ENCODE measurements at regions not wholly inside any gene's neighbourhood (a gene's known extent, or its start where the extent isn't known, plus 50 kb on each side); places are given as distances from the start of the nearest gene placed in this dataset.

DNA sequence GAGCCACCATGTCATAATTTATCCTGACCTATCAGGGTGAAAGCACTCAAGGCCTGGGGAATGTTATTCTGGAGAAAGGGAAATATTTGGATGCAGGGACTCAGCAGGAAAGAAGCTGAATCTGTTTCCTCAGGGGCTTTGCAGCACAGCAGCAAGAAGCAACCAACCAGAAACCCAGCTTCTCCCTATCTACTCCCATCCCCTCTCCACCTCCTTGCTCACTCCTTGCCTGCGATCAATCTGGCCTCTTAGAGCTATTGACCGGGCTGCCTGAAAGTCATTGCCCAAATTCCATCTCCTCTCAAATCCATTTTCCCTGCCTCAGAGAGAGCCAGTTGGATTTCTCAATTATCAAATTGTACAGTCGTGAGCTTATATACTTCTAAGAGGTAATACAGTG, 542.0 kb upstream of the TRPC7 start:
- Histone ChIP-seq H4K91ac (ENCODE audit: insufficient read depth, low read depth, low read length) (no peak overlapping the region), H3K14ac (replicated peaks; ENCODE audit: low read depth, low read length) (no peak overlapping the region), H3K4ac (ENCODE audit: low read depth, low read length) (no peak overlapping the region), H3K4me3 (ENCODE audit: insufficient read depth, low read depth, low read length) (no peak overlapping the region), H2AK9ac (replicated peaks; ENCODE audit: low read depth, low read length, poor library complexity) (no peak overlapping the region), H2BK15ac (ENCODE audit: low read depth, low read length) (no peak overlapping the region), H4K20me1 (ENCODE audit: insufficient read depth, low read length) (no peaks in the 10 kb centered on the region), H3K36me3 (ENCODE audit: control insufficient read depth, insufficient read depth, low read length) (no peaks in the 10 kb centered on the region), H2BK5ac (ENCODE audit: low read depth, low read length, poor library complexity, severe bottlenecking) (no peak overlapping the region), H4K8ac (ENCODE audit: low read depth in 2 of 2, low read length in 2 of 2) (no peak overlapping the region), H3K4me1 (ENCODE audit: control insufficient read depth, insufficient read depth, low read length) (no peaks in the 10 kb centered on the region), H2AFZ (replicated peaks; ENCODE audit: low read length, poor library complexity) (no peak overlapping the region), H3K9ac (ENCODE audit: low read depth, low read length) (no peak overlapping the region), H2BK20ac (ENCODE audit: low read depth, low read length) (no peak overlapping the region), H4K5ac (ENCODE audit: low read depth, low read length) (no peak overlapping the region), H3K23ac (ENCODE audit: low read depth, low read length) (no peak overlapping the region), H3K9me3 (ENCODE audit: control insufficient read depth, insufficient read depth, low read length) (no peaks in the 10 kb centered on the region; the same call in 1 of the 2 replicates), H3K9me1 (ENCODE audit: insufficient read depth, low read length) (no peaks in the 10 kb centered on the region), H3K4me2 (ENCODE audit: low read depth, low read length) (no peak overlapping the region), H3K27me3 (ENCODE audit: control insufficient read depth, insufficient read depth, low read length) (no peaks in the 10 kb centered on the region), H3K56ac (ENCODE audit: extremely low read depth, insufficient read depth, low read length) (no peak overlapping the region), H3K18ac (ENCODE audit: low read depth, low read length) (no peak overlapping the region), H3K27ac (ENCODE audit: insufficient read depth, low read length) (no peak overlapping the region), H2AK5ac (ENCODE audit: low read depth, low read length) (no peak overlapping the region), H3K79me1 (ENCODE audit: low read depth in 1 of 2, low read length in 2 of 2) (no peaks in the 10 kb centered on the region), H2BK120ac (ENCODE audit: low read depth, low read length) (no peak overlapping the region)
- no TSS peak for BruUV-seq (replicated peaks)
- intact Hi-C loops (cut with micrococcal nuclease) (no loop called here), in situ Hi-C loops (cut with MboI; ENCODE audit: low sequenced_read_pairs) (no loop called here), dilution Hi-C loops (cut with HindIII; ENCODE audit: low sequenced_read_pairs, unreplicated experiment) (no loop called here)
- TF ChIP-seq BHLHE40 (IDR thresholded peaks at IDR 0.05; ENCODE audit: low read depth, low read length) (no peak), USF2 (IDR thresholded peaks at IDR 0.05; ENCODE audit: low read depth, low read length) (no peak), RAD21 (IDR thresholded peaks at IDR 0.05; ENCODE audit: low read length) (no peak), POLR2A (IDR thresholded peaks at IDR 0.05; ENCODE audit: low read depth, low read length) (no peak)
- ATAC-seq (ENCODE audit: low read depth) (no peak), DNase-seq (no peak)
- ChIA-PET POLR2A (ENCODE audit: unreplicated experiment) (no interaction called here), CTCF (no interaction called here)
- WGBS, 2 experiments (ENCODE audit: extremely low coverage in 2 of 2, insufficient read length in 1 of 2): no CpG with 5 or more reads among the region's 3 CpGs

Measured in IMR-90 (cell line).